ENCODE measurements at regions not wholly inside any gene's neighbourhood (a gene's known extent, or its start where the extent isn't known, plus 50 kb on each side); places are given as distances from the start of the nearest gene placed in this dataset.

DNA sequence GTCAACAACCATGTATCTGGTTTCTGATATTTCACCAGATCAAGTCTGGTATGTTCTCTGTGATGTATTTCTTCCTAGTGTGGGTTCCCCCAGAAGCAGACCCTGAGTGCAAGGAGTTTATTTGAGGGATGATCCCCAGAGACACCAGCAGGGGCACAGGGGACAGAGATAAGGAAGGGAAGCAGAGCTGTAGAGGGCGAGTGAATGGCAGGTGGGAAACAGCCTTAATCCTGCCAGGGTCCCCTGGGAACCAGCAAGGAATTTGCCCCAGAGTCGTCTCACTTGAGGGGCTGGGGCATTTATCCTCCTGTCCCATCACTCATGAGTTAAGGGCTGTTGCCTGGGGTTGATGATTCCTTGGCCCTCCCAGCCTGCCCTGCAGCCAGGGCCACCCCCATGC lies 206.4 kb upstream of the BCOR start:
- no peak for DNase-seq

DNA sequence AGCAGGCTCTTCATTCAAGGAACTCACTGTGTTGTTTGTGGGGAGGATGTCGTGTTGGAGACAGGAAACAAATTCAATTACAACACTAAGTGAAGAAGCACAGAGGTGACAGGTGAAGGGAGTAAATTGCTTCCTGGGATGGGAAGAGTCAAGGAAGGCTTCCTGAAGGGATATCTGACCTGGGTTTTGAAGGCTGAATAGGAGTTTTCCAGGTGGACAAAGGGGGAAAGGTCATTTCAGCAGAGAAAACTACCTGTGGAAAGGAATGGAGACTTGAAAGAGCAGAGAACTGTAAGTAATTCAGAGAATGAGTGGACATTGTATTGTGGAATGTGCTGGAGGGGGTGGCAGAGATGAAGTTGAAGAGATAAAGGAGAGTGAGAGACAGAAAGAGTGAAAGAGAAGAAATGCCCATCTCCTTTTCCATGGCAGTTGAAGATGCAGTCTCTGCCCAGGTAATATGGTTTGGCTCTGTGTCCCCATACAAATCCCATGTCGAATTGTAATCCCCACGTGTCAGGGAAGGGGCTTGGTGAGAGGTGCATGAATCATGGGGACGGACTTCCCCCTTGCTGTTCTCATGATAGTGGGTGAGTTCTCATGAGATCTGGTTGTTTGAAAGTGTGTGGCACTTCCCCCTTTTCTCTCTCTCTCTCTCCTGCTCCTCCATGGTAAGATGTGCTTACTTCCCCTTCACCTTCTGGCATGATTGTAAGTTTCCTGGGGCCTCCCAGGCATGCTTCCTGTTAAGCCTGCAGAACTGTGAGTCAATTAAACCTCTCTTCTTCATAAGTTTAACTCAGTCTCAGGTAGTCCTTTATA lies 205.7 kb upstream of the BCOR start:
- no peak for DNase-seq

DNA sequence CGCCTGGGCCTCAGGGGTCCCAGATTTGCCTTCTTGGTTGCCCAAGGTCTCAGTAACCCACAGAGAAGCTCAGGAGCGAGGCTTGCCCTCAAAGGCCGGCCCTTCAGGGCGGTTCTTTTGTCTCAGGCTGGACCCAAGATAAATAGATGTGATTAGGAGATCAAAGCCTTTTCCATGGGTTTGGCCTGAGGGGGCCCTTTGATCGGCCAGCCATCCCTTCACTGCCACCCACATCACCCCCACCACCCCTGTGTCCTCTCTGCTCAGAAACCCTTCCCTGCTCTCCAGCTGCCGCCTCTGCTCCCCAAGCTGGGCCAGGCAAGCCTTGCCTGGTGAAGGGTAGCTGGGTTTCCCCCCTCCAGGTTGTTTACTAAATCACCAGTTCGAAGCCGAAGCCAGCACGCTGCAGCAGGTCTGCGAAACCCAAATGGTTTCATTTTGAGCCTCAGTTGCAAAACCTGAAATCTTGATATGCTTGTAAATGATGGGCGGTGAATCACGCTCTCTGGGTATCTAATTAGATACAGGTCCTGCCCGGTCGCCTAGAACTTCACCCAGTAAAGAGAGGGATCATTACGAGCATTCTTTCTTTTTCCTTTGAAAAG lies 202.6 kb upstream of the BCOR start:
- DNase-seq = no peak

DNA sequence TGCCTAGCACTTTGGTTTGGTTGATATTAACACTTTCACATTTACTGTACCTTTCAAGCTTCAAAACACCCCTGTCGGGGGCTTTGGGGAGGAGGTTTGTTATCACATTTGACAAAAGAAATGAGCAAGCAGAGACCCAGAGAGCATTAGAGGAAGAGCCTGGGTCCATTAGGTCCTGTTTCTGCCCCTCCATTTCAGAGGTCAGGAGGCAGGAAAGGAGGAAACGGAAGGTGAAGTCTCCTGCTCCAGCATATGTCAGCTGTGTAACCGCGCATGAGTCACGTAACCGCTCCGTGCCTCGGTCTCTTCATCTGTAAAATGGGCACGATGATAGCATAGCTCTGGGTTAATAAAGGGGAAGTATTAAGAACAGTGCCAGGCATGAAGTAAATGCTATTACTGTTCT lies 201.9 kb upstream of the BCOR start:
- DNase-seq = peak; percentile 23

DNA sequence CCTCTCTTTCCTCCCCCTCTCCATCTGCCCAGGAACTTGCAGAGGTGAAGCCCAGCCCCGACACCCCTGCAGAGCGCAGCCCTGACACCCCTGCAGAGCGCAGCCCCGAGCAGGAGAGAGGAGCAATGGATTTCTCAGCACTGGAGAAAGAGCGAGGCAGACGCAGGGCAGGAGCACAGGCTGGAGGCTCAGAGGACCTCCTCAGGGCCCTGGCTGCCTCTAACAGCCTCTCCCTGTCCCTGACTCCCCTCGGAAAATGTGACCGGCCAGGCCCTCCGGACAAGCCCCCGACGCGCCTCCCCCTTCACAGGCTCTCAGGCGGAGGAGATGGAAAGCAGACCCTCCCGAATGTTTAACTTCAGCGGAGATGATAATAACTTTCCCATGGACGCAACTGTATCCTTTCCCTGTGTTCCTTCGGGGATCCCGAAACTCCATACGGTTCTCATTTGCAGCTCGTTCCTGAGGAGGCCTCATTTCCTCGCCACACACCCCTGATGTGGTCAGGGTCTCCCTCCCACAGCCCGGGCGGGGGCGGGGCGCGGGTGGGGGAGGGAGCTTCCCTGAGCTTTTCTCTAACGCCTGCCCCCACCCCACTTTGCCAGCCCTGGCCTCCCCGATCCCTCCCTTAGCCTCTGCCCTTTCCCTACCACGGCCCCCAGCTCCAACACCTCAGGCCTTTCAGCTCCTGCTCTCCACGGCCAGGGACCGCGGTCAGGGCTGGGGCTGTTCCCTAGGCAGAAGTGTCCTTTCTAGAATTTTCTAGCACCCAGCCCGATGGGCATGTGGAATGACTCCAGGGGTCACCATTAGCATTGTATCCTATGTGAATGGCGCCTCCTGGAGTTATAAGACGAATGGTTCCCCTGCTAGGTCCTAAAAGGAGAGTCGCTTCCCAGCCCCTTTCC lies 201.1 kb upstream of the BCOR start:
- DNase-seq = no peak

DNA sequence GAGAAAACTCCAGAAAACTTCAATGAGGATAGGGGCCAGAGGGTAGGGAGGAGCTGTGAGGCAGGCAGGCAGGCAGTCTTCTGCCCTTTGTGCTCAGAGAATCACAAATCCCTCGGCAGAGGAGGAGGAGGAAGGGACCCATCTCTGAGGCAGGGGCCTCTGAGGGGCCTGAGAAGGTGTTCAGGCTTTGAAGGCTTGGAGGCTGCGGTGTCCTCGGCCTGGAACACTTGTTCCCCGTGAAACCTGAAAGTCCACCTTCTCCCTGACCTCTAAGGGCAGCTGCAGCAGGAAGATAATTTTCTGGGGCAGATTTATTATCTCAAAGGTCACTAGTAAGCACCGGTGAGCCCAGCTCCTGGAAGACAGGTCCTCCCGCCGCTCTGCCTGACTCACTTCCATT lies 200.3 kb upstream of the BCOR start:
- no peak for DNase-seq

DNA sequence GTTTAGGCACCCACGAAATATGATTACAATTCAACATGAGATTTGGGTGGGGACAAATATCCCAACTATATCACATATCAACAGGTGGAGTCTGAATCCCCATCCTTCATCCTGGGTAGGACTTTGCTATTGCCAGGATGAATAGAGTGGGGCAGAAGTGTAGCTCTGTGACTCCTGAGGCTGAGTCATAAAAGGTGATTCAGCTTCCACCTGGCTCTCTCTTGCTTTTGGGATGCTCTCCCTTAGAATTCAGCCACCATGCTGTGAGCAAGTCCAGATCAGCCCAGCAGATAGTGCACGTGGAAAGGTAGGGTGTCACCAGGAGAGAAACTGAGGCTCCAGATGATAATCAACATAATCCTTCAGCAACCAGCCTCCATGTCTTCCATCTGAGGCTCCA lies 193.8 kb upstream of the BCOR start:
- no peak for DNase-seq

DNA sequence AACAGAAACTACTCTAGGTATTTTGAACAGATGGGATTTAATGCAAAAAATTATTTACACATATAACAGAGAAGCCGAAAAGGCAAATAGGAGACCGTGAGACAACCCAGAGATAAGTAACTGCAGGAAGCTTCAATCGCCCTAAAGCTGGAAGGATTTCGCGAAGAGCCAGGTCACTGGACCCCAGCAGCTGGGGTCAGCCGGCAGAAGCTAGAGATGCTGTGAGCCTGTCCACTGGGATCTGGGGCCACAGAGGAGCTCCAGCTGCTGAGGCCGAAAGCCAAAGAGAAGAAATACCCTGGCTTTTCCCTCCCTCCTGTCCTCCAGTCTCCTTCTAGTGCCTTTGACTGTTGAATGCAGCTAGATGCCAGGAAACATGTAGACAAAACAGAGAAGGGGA lies 192.8 kb upstream of the BCOR start:
- no peak for DNase-seq

DNA sequence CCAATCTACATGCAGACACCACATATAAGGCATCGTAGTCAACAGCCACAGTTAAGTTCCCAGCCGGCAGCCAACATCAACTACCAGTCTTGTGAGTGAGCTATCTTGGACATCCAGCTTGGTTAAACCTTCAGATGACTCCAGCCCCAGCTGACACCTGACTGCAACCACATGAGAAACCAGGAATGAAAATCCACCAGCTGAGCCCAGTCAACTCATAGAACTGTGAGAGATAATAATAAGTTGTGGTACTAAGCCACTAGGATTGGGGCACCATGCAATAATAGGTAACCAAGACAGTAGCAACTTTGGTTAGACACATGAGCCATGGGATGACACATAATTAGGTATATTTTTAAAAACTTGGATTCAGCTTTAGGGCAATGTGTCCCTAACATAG lies 188.1 kb upstream of the BCOR start:
- DNase-seq = no peak

DNA sequence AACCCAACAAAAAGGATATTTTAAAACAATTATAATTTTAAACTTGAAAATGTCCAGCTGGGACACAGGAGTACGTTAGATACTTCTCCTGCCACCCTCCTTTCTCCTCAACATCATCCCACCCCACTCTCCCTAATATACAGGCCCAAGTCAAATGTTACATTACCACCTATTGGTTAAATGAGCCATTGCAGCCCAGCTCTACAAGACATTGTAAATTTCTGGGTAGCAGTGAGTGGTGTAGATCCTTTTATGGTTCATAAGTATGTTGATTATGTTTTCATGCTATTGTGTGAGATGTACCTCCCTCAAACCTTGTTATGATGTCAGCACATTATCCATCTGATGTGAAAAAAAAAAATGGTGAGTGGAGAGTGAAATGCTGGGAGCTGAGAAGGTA lies 187.1 kb upstream of the BCOR start:
- DNase-seq = no peak

DNA sequence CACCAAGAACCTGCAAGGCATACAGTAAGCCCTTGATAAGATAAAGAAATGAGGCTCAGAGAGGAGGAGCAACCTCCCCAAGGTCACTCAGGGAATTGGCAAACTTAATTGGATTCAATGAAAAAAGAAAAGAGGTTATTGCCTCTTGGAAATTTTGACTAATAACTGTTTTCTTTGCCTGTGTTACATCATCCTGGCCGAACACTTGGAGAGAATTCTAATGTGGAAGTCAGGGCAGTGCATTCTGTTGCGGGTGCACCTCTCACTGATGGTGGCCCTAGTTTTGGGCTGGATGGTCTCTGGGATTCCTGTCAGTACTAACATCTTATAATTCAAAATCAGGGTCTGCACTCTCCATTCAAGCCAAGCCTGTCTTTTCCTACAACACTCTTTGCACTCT lies 186.2 kb upstream of the BCOR start:
- no peak for DNase-seq

DNA sequence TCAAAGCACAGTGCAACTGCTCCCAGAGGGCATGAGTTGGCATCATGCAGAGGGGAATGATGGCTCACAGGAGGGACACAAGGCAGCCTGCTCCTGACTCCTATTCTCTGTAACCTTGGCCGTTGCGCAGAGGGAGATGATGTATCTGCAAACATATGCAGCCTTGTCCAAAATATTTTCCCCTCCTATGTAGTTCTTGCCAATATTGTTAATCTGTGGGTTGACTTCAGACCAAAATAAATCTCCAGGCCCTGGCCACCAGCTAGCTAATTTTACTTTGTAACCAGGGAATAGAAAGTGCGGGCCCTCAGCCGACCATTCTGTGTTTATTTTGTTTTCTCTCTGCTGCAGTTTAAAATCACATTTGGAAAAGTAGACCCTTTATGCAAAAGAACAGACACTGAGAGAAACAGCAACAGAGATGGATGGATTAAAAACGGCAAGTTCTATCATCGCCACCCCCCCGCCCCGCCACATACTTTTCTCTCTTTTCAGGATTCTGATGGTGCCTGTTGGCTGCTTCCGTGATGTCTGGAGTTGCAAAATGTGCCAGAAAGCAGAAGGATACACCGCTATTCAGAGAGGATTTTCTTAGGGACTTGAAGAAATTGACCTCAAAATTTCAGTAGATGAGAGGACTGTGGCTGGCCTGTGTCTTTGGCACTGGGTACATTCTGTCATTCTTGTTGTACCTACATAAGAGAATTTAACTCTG lies 185.3 kb upstream of the BCOR start:
- no peak for DNase-seq

DNA sequence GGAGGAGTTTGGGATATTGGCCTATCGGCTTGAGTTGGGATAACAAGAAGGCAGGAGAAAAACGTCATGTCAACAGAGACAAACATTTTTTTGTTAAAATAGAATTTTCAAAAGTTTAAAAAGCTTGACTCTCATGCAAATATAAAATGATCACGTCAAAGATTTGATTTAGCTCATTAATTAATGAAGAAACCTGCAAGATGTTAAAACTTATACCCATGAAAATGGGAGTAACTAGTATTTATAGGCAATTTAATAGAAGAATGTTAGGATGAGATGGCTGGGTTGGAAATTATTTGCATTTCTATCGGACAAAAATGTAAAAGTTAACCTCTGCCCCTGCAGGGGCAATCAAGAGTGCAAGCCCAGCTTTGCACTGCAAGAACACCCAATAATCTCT lies 184.6 kb upstream of the BCOR start:
- no peak for DNase-seq

DNA sequence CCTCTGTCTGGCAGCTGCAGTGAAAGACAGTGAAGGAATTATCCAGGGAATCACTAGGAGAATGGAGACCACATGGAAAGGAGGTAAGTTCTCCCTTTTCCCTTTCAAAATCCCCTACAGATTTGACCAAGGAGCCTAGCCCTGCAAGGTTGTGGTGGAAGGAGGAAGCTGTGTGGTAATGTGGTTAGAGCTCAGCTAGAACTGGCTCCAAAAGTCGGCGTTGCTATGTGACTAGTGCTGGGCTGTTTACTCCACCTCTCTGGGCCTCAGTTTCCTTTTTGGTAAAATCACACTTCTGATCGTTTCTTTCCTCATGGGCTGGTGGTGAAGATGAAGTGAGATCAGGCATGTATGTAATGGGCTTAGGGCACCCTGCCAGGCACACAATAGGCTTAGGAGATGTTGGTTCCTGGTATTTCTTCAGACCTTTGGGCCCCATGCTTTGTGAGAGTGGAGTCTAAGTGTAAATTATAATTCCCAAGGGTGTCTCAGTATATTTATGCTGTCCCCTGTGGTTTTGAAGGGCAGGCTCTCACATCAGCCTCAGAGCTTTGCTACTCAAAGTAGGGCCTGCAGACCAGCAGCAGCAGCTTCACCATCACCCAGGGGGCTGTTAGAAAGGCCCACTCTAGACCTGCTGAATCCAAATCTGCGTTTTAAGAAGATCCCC lies 183.7 kb upstream of the BCOR start:
- DNase-seq = peak; percentile 50

DNA sequence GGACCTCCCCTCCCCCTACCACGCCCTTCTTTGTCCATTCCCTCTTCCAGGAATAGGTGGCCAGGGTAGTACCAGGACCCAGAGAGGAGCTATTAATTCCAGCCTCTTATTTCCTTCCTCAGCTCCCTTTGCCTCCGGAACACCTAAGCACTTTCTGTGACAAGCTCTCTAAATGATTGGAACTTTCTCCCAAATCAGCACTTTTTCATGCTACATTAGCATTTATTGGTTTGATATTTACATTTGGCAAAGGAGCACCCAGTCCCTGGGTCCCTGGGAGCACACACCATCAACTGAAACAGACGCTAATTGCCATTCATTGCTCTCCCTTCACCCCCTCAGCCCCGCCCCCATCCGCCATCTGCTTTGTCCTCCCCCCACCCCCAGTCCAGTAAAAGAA lies 182.0 kb upstream of the BCOR start:
- DNase-seq = no peak

DNA sequence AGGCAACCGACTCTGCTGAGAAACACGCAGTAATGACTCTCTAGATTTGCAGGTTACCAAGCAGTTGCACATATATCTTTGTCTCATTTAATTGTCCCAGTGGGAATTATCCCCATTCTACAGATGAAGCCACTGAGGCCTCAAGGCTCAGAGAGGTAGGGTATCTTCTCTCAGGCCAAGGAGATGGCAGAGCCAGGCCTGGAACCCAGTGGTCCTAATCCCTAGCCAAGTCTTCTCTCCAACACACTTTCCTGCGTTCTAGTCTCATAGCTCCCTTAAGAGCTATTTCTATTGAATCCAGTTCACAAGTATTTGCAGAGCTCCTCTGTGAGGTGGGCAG lies 181.3 kb upstream of the BCOR start:
- DNase-seq = no peak

DNA sequence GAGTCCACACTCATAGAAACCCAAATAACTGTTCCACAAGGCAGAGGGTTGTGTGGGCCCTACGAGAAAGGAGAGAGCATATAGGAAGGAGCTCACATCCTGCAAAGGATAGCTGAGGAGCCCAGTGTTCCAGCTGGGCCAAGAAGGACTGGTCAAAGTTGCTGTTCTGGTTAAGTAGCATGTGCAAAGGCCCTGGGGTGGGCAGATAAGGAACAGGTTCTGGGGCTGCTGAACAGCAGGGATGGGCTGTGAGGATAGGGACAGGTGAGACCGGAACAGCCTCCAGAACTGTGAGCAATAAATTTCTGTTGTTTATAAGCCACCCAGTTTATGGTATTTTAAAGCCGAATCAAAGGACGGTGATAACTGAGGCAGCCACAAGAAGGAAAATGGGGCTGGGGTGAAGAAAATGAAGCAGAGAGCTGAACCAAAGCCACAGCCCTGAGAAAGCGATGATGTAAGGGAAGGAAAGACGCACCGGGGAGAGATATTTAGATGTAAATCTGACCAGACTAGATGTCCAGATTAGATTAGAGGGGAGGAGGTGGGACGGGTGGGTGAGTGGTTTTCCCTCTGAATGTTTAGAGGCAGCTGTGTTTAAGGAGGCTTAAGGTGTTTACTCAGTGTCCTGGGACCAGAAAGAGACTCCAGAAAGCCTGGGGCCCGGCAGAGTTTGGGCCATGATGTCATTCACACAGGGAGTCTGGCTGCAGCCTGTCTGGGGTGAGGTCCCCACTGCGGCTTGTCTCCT lies 180.8 kb upstream of the BCOR start:
- peak; percentile 80 for DNase-seq

DNA sequence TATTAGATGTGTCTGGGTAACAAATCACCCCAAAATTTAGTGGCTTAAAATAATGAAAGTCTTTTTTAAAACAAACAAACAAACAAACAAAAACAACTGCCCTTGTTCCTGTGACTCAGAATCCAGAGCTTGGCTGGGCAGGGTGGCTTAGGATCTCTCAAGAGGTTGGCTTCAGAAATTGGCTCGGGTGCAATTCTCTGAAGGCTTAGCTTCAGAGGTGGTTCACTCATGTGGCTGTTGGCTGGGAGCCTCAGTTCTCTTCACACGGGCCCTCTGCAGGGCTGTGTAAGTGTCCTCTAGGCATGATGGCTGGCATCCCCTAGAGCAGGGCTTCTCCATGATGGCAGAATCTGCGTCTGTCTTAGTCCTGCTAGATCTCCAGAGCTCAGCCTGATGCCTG lies 179.9 kb upstream of the BCOR start:
- DNase-seq = no peak

DNA sequence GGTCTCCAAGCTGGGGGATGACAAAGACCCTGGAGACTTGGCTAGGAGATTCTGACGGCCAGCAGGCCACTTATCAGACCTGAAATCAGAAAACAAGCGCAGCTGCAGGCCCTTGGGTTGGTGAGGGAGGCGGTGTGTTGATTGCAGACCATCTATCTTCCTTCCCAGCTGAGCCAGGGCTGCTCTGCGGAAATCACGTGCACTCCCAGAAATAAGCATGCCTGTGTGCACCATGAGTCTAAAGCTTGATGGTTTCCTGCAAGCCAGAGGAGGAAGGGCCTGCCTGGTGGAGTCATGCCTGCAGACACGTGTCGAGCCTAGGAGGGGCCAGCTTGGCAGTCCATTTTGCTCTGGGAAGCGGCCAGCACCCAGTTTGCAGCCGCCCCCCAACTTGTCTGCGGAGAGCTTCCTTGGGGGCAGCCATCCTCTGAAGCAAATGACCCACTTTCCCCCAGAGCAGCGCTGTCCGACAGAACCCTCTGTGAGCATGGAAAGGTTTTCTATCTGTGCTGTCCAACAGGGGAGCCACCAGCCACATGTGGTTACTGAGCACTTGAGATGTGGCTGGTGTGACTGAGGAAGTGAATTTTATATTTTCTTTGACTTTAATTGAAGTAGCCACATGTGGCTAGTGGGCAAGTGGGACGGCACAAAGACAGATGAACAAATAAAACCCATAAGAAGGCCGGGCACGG lies 175.7 kb upstream of the BCOR start:
- no peak for DNase-seq

DNA sequence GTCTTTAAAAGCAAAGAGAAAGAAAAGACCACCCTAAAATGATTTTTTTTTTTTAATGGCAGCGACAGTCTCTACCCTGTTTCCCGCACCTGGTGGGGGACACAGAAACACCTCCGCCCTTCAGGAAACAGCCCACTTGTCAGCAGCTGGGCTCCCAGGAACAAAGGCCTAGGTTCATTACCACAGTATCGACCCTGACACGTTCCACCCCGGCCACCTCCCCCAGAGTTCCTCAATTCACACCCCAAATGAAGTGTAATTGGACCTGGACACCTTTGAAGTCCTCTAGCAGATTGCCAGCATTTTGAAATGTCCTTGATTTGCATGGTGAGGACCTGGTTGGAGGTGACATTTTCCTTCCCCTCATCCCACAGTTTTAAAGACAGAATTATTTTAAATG lies 175.0 kb upstream of the BCOR start:
- no peak for DNase-seq

DNA sequence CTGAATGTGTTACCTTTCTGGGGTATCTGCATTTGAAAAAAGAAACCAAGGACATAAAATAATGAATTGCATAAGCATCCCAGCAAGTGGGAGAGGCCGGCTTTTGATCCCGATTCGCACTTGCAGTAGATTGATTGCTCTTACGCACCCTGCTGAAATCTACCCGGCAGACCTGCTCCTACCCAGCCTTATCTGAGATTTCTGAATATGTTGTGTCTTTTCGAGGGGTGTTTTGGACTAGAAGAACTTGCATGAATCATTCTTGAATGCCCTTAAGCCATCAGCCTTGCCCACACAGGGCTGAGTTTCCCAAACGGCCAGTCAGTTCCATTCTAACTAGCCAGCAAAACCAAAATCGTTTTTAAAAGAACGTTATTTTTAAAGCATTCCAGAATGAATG lies 174.4 kb upstream of the BCOR start:
- DNase-seq = no peak

DNA sequence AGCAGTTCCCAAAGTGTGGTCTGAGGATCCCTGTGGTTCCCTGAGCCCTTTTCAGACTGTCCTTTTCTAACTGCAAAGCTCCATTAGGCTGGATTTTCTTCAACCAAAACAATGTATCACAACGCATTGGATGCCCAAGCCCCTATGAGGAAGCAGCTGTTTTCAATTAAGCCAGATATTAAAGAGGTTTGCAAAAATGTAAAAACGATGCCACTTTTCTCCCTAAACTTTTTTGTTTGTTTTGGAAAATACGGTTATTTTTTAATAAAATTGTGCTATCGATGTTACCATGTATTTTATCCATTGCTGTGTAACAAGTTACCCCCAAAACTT lies 170.4 kb upstream of the BCOR start:
- no peak for DNase-seq
